C4-2B (cell line): ENCODE measurements at regions not wholly inside any gene's neighbourhood (a gene's known extent, or its start where the extent isn't known, plus 50 kb on each side); places are given as distances from the start of the nearest gene placed in this dataset.

Source experiments
- CTCF ChIP-seq: fragments of 450-650 bp; conservative IDR thresholded peaks from 2 replicates; pipeline ENCODE4 v1.5.1; 2017; ENCODE audit warnings: mild to moderate bottlenecking
- ZFX ChIP-seq: fragments of 450-650 bp; IDR thresholded peaks from 2 replicates; pipeline ENCODE4 v1.6.1; 2017

- TF ChIP-seq CTCF (no peak), ZFX (no peak)
Observed at GRCh38 chr3:89923921-89924610, 816.6 kb downstream of the EPHA3 start.
